Activated naive CD8-positive, alpha-beta T cell treated with anti-CD3 and anti-CD28 coated beads, Interleukin-2, amount 10 ng/mL, durations not matched to agents 7 days and 5 days (primary cell): ENCODE measurements at regions not wholly inside any gene's neighbourhood (a gene's known extent, or its start where the extent isn't known, plus 50 kb on each side); places are given as distances from the start of the nearest gene placed in this dataset.
"Not testable (repeated sequence)": the region's sequence is repeated elsewhere in the genome, so short reads cannot be mapped to it uniquely, and the experiment has no call there.

Experiments
- ATAC-seq: fragments of 150-1000 bp; cut with Tn5 transposase; one replicate; pipeline ENCODE4 v1.10.0; 2021; ENCODE audit warnings: low read depth, moderate library complexity
- POLR2A ChIA-PET: fragments of 350-600 bp; sonication (Branson Sonifier 250); formaldehyde crosslinking; loops from one replicate; lab custom pipeline; 2021; ENCODE audit warnings: antibody characterized with exemption; lab: Charles Lee
- DNase-seq: peaks from one replicate; pipeline ENCODE4 v3.0.0; 2021
- H3K27ac Mint-ChIP-seq: one replicate; pipeline ENCODE4 v1.8.0; 2022; ENCODE audit warnings: mild to moderate bottlenecking, mixed read lengths
- H3K27me3 Mint-ChIP-seq: one replicate; pipeline ENCODE4 v1.8.0; 2022; ENCODE audit warnings: mild to moderate bottlenecking, moderate library complexity, mixed read lengths
- H3K36me3 Mint-ChIP-seq: one replicate; pipeline ENCODE4 v1.8.0; 2021; ENCODE audit warnings: mild to moderate bottlenecking, mixed read lengths
- H3K4me1 Mint-ChIP-seq: one replicate; pipeline ENCODE4 v1.8.0; 2021; ENCODE audit warnings: mixed read lengths
- H3K4me3 Mint-ChIP-seq: one replicate; pipeline ENCODE4 v1.8.0; 2022; ENCODE audit warnings: mild to moderate bottlenecking, moderate library complexity, mixed read lengths
- H3K9me3 Mint-ChIP-seq: one replicate; pipeline ENCODE4 v1.8.0; 2021; ENCODE audit warnings: mixed read lengths

DNA sequence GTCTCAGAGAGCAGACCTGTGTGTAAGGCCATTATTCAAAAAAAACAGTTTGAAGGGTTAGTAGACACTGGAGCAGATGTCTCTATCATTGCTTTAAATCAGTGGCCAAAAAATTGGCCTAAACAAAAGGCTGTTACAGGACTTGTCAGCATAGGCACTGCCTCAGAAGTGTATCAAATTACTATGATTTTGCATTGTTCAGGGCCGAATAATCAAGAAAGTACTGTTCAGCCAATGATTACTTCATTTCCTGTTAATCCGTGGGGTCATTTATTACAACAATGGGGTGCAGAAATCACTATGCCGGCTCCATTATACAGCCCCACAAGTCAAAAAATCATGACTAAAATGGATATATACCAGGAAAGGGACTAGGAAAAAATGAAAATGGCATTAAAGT lies 160.3 kb downstream of the GPX5 start:
- H3K9me3 Mint-ChIP-seq, DNase-seq, H3K27ac Mint-ChIP-seq, H3K4me3 Mint-ChIP-seq, ATAC-seq, POLR2A ChIA-PET, H3K36me3 Mint-ChIP-seq: not testable (repeated sequence)
- peaks cover 68% of the 10 kb centered on the region for H3K27me3 Mint-ChIP-seq
- peaks cover 20% of the 10 kb centered on the region for H3K4me1 Mint-ChIP-seq

DNA sequence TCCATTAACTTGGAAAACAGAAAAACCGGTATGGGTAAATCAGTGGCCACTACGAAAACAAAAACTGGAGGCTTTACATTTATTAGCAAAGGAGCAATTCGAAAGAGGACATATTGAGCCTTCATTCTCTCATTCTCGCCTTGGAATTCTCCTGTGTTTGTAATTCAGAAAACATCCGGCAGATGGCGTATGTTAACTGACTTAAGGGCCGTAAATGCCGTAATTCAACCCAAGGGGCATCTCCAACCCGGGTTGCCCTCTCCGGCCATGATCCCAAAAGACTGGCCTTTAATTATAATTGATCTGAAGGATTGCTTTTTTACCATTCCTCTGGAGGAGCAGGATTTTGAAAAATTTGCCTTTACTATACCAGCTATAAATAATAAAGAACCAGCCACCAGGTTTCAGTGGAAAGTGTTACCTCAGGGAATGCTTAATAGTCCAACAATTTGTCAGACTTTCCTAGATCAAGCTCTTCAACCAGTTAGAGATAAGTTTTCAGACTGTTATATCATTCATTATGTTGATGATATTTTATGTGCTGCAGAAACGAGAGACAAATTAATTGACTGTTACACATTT lies 160.9 kb downstream of the GPX5 start:
- Mint-ChIP-seq H3K4me1 (peaks cover 20% of the 10 kb centered on the region), H3K27me3 (peaks cover 71% of the 10 kb centered on the region)
- POLR2A ChIA-PET, H3K27ac Mint-ChIP-seq, DNase-seq, ATAC-seq, H3K4me3 Mint-ChIP-seq, H3K9me3 Mint-ChIP-seq, H3K36me3 Mint-ChIP-seq: not testable (repeated sequence)

DNA sequence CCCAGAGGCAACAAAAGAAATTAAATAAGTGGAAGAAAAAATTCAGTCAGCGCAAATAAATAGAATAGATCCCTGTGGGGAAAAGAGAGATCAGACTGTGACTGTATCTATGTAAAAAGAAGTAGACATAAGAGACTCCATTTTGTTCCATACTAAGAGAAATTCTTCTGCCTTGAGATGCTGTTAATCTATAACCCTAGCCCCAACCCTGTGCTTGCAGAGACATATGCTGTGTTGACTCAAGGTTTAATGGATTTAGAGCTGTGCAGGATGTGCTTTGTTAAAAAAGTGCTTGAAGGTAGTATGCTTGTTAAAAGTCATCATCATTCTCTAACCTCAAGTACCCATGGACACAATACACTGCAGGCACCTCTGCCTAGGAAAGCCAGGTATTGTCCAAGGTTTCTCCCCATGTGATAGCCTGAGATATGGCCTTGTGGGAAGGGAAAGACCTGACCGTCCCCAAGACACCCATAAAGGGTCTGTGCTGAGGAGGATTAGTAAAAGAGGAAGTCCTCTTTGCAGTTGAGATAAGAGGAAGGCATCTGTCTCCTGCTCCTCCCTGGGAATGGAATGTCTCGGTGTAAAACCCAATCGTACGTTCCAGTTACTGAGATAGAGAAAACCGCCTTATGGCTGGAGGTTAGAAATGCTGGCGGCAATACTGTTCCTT lies 161.8 kb downstream of the GPX5 start:
- H3K27ac Mint-ChIP-seq, H3K4me3 Mint-ChIP-seq, ATAC-seq, POLR2A ChIA-PET, DNase-seq, H3K36me3 Mint-ChIP-seq, H3K9me3 Mint-ChIP-seq: not testable (repeated sequence)
- peaks cover 18% of the 10 kb centered on the region for H3K4me1 Mint-ChIP-seq
- H3K27me3 Mint-ChIP-seq = peaks cover 66% of the 10 kb centered on the region

DNA sequence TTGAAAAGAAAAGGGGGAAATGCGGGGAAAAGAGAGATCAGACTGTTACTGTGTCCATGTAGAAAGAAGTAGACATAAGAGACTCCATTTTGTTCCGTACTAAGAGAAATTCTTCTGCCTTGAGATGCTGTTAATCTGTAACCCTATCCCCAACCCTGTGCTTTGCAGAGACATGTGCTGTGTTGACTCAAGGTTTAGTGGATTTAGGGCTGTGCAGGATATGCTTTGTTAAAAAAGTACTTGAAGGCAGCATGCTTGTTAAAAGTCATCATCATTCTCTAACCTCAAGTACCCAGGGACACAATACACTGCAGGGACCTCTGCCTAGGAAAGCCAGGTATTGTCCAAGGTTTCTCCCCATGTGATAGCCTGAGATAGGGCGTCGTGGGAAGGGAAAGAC lies 166.3 kb downstream of the GPX5 start:
- peaks cover 85% of the 10 kb centered on the region for H3K27me3 Mint-ChIP-seq
- H3K9me3 Mint-ChIP-seq, POLR2A ChIA-PET, H3K4me1 Mint-ChIP-seq, DNase-seq, H3K36me3 Mint-ChIP-seq, ATAC-seq, H3K4me3 Mint-ChIP-seq, H3K27ac Mint-ChIP-seq: not testable (repeated sequence)

DNA sequence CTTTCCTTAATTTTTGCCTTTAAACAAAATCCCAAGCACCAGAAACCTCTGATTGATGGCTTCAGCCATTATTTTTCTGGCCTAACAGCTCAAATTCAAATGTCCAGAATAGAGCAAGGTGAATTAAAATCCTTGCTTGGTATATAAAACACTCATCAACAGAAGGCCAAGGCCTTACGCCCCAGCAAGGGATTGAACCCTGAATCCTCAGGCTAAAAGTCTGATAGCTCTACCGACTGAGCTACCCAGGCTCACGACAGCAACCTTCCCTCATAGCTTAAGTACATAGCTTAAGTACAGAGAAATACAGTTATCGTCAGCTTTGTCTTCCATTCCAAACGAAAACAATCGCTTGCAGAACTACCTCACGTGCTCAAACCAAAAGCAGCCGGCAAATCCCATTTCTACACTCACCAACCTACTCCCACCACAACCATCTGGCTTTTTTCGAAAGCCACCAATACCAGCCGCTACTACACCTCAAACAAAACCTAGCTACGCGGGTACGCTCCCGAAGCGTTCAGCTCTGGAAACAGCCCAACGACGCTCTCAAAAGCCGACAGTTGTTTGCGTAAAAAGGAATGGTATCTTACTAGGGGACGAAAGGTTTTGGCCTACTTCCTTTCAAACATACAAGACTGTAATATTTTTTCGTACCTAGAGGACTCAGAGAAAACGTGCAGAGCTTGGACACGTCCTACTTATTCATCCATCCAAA lies 167.5 kb downstream of the GPX5 start:
- peaks cover 83% of the 10 kb centered on the region for H3K27me3 Mint-ChIP-seq
- no peak for DNase-seq
- no peak for ATAC-seq
- peaks cover 3% of the 10 kb centered on the region for H3K36me3 Mint-ChIP-seq
- POLR2A ChIA-PET = no interaction called here
- H3K4me1 Mint-ChIP-seq = peaks cover 4% of the 10 kb centered on the region
- H3K4me3 Mint-ChIP-seq = no peak overlapping the region
- H3K27ac Mint-ChIP-seq = no peak overlapping the region
- peaks cover 1% of the 10 kb centered on the region for H3K9me3 Mint-ChIP-seq

DNA sequence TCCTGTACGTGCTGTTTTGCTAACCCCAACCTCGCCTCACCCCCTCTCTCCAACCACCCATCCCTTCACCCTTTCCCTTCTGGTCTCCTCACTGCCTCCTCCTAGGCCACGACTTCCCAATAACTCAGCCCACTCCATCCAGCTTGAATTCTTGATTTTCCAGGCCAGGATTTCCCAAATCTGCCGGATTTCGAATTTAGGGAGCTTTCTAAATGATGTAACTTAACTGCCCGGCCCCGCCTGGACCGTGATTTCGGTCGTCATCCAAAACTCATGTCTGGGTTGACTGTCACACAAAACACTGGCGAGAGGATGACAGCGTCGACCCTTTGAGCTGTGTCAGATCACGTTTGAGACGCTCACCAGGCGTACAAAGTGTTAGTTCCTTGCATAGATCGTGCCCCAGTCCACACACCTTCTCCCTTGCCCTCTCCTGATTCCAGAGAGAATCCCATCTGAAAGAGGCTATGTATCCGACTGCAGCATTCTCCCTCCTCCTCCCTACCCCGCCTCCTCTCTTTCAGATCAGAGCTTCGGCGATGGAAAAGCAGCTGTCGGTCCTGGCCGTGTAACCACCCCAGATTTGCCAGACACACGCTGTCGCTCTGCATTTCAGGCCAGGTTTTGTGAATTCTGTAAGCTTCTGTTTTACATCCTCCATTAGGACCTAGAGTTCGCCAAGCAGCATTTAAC lies 168.2 kb downstream of the GPX5 start:
- peaks cover 83% of the 10 kb centered on the region for H3K27me3 Mint-ChIP-seq
- peaks cover 3% of the 10 kb centered on the region for H3K36me3 Mint-ChIP-seq
- DNase-seq (no peak), ATAC-seq (no peak)
- H3K4me3 Mint-ChIP-seq = no peak overlapping the region
- peaks cover 1% of the 10 kb centered on the region for H3K9me3 Mint-ChIP-seq
- POLR2A ChIA-PET = no interaction called here
- peaks cover 4% of the 10 kb centered on the region for H3K4me1 Mint-ChIP-seq
- H3K27ac Mint-ChIP-seq = peak overlapping the region; percentile 5

DNA sequence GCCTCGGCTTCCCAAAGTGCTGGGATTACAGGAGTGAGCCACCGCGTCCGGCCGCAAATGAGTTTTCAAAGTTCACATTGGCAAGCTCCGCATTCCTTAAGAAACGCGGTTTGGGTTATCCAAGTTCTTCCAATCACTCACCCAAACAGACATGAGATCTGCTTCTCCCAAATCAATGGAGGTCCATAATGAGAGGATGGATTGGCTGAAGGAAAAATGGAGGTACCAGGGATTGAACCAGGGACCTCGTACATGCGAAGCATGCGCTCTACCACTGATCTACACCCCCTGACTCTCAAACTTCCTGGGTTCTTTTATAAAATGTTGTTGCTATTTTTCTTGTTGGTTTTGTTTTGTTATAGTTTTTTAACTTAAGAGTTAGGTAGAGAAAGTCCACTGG lies 170.0 kb downstream of the GPX5 start:
- Mint-ChIP-seq H3K4me3 (no peak overlapping the region), H3K27me3 (peaks cover 82% of the 10 kb centered on the region), H3K36me3 (peaks cover 3% of the 10 kb centered on the region), H3K9me3 (peaks cover 1% of the 10 kb centered on the region), H3K4me1 (peaks cover 4% of the 10 kb centered on the region), H3K27ac (no peak overlapping the region)
- POLR2A ChIA-PET = no interaction called here
- ATAC-seq (no peak), DNase-seq (no peak)

DNA sequence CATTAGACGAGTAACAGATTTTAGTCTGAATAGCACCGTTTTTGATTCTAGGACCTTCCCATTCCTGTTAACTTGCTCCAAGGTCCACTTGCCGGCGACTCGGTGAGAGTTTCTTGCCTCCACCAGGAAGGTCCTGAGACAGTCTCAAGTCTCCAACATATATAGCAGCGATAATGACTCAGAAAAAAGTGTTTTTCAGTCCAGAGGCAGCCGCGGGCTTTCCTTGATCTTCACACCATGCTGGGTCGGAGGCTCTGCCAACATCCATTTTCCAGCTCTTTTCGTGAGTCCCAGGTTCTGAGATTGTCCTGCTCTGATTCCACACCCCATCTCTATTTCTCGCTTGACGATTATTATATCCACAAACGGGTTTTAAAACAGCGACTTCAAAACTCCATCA lies 170.5 kb downstream of the GPX5 start:
- Mint-ChIP-seq H3K9me3 (peaks cover 1% of the 10 kb centered on the region), H3K36me3 (peaks cover 3% of the 10 kb centered on the region), H3K27ac (no peak overlapping the region), H3K4me3 (peak overlapping the region; percentile 17), H3K4me1 (peaks cover 4% of the 10 kb centered on the region), H3K27me3 (peaks cover 79% of the 10 kb centered on the region)
- DNase-seq = no peak
- POLR2A ChIA-PET = no interaction called here
- no peak for ATAC-seq

DNA sequence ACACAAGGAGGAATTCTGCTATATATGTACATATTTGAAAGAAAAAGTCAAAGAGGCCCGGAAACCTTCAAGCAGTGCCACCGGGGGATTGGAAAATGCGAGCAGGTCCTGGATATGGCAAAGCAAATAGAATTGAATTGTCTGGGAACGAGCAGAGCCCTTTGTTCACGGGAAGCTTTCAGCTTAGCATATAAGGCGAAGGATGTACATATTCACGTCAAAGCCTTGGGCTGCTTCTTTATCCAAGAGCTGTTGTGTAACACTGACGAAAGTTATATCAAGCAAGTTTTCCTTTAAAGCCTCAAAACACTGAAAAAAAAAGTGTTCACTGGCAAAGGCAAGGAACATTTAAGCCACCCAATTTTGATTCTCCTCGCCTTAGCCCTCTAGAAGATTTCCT lies 171.0 kb downstream of the GPX5 start:
- H3K4me3 Mint-ChIP-seq = no peak overlapping the region

DNA sequence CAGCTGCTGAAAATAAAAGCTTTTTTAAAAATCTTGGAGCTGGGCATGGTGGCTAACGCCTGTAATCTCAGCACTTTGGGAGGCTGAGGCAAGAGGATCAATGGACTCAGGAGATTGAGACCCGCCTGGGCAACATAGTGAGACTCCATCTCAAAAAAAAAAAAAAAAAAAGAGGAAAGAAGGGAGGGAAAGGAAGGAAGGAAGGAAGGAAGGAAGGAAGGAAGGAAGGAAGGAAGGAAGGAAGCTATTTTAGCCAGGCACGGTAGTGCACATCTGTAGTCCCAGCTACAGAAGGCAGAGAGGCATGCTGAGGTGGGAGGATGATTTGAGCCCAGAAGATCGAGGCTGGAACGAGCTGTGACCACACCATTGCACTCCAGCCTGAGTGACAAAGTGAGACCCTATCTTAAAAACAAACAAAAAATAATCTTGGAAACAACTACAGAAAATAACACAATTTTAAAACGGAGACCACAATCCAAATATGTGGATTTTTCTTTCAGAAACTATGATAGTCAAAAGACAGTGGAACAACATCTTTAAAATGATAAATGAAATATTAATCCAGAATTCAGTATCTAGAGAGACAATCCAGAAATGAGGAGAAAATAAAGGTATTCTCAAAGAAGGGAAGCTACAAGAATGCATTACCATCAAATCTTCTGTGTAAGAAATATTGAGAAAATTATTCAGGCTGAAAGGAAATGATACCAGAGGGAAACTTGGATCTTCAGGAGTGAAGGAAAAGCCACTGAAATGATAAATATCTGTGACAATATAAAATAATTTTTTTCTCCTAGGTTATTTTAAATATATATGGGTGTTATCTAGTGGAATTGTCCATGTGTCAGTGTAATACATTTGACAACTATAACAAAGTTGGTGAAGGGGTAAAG lies 182.0 kb downstream of the GPX5 start:
- Mint-ChIP-seq H3K9me3 (peaks cover 12% of the 10 kb centered on the region), H3K4me3 (no peak overlapping the region), H3K27ac (no peak overlapping the region), H3K4me1 (peaks cover 7% of the 10 kb centered on the region), H3K36me3 (peaks cover 3% of the 10 kb centered on the region), H3K27me3 (peaks cover 58% of the 10 kb centered on the region)
- ATAC-seq (no peak), DNase-seq (no peak)
- POLR2A ChIA-PET = no interaction called here

More for the DNA sequence above, 171.0 kb downstream of the GPX5 start:
- POLR2A ChIA-PET = no interaction called here
- Mint-ChIP-seq H3K27me3 (peaks cover 79% of the 10 kb centered on the region), H3K9me3 (peaks cover 1% of the 10 kb centered on the region), H3K27ac (no peak overlapping the region), H3K36me3 (peaks cover 3% of the 10 kb centered on the region), H3K4me1 (peaks cover 4% of the 10 kb centered on the region)
- ATAC-seq (no peak), DNase-seq (no peak)

DNA sequence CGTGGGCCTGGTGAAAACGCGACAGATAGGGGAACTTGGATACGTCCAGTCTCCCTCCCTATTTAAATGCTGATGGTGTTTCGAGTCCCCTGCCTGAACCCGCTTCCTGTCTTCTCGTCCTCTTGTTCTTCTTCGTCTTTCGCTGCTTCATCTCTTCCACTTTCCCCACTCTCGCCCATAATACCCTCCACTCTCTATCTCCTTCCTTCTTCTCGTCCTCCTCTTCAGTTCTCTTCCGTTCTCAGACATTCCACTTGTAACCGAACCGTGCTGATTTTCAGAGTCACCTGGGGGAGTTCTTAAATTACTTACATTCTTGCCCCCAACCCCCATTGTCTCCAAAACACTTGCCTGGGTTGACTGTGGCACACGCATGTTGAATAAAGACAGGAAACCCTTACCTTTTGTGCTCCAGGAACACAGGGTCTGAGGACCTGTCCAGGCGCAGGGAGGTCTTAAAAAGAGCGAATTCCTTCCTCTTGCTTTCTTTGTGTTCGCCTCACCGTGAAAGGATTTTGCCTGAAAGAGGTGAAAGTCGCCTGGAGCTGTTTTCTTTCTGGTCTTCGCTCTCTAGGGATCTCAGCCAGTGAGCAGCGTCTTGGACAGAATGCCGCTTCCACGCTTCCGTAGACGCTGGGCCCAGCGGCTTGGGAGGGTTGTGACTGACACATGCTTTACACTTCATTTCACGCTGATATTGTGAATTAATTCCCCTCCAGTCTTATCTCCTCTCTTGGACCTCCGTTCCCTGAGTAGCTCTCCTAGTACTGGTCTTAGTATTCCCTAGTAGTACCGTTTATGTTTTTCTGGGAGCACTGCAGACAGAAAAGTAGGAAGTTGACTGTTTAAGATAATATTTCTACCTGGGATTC lies 184.0 kb downstream of the GPX5 start:
- POLR2A ChIA-PET = no interaction called here
- Mint-ChIP-seq H3K9me3 (peaks cover 12% of the 10 kb centered on the region), H3K27me3 (peaks cover 56% of the 10 kb centered on the region), H3K27ac (peak overlapping the region; percentile 5), H3K36me3 (peaks cover 3% of the 10 kb centered on the region), H3K4me3 (peak overlapping the region; percentile 80), H3K4me1 (peaks cover 7% of the 10 kb centered on the region)
- no peak for DNase-seq
- ATAC-seq = no peak
